Mammary epithelial cell (primary cell): ENCODE measurements at regions not wholly inside any gene's neighbourhood (a gene's known extent, or its start where the extent isn't known, plus 50 kb on each side); places are given as distances from the start of the nearest gene placed in this dataset.

Experiments
- CTCF ChIP-seq, 2 donors: IDR thresholded peaks in 1 of 2; conservative IDR thresholded peaks in 1 of 2; 2 replicates each; pipeline ENCODE4 v1.5.1; 2011 to 2012; ENCODE audit warnings: inconsistent platforms in 2 of 2, low read length in 2 of 2, mild to moderate bottlenecking in 2 of 2, control low read depth in 1 of 2, low read depth in 1 of 2; ENCODE audit not compliant: insufficient read depth in 1 of 2; ENCODE audit errors: extremely low read depth in 1 of 2
- EZH2 ChIP-seq: IDR thresholded peaks from 2 replicates; pipeline ENCODE4 v1.6.1; 2012; ENCODE audit warnings: low read length, inconsistent platforms, borderline replicate concordance

GRCh38 chr5:122256388-122256787, 55.6 kb upstream of the SNCAIP start:
- TF ChIP-seq CTCF (conservative IDR thresholded peaks at IDR 0.05 in 1 of 2, IDR thresholded peaks at IDR 0.05 in 1 of 2; ENCODE audit: extremely low read depth in 1 of 2, insufficient read depth in 1 of 2, low read depth in 1 of 2, low read length in 2 of 2) (no peak), EZH2 (no peak)
